ENCODE measurements at regions not wholly inside any gene's neighbourhood (a gene's known extent, or its start where the extent isn't known, plus 50 kb on each side); places are given as distances from the start of the nearest gene placed in this dataset.

- TF ChIP-seq POLR2A (IDR thresholded peaks at IDR 0.05) (no peak), CTCF (IDR thresholded peaks at IDR 0.05) (no peak)
Observed at GRCh38 chr2:217593732-217594131, 409.1 kb downstream of the TNS1 start.
